ENCODE measurements at regions not wholly inside any gene's neighbourhood (a gene's known extent, or its start where the extent isn't known, plus 50 kb on each side); places are given as distances from the start of the nearest gene placed in this dataset.
"Not testable (repeated sequence)": the region's sequence is repeated elsewhere in the genome, so short reads cannot be mapped to it uniquely, and the experiment has no call there.

DNA sequence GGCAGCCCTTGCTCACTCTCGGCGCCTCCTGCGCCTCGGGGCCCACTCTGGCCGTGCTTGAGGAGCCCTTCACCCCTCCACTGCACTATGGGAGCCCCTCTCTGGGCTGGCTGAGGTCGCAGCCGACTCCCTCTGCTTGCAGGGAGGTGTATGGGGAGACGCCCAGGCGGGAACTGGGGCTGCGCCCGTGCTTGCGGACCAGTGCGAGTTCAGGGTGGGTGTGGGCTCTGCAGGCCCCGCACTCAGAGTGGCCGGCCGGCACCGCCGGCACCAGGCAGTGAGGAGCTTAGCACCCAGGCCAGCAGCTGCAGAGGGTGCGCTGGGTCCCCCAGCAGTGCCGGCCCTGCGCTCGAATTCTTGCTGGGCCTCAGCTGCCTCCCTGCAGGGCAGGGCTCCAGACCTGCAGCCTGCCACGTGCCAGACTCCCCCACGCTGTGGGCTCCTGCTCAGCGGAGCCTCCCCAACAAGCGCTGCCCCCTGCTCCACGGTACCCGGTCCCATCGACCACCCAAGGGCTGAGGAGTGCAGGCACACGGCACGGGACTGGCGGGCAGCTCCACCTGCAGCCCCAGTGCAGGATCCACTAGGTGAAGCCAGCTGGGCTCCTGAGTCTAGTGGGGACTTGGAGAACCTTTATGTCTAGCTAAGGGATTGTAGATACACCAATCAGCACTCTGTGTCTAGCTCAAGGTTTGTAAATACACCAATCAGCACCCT, 54.0 kb upstream of the WWC2 start:
- H4K8ac ChIP-seq (ENCODE audit: low read depth in 2 of 2, low read length in 2 of 2); POLR2A ChIA-PET (ENCODE audit: unreplicated experiment); H3K56ac ChIP-seq (ENCODE audit: extremely low read depth, insufficient read depth, low read length); H4K20me1 ChIP-seq (ENCODE audit: insufficient read depth, low read length); H2AK5ac ChIP-seq (ENCODE audit: low read depth, low read length); intact Hi-C loops (cut with micrococcal nuclease); H3K14ac ChIP-seq (replicated peaks; ENCODE audit: low read depth, low read length); H3K9ac ChIP-seq (ENCODE audit: low read depth, low read length); H3K4me3 ChIP-seq (ENCODE audit: insufficient read depth, low read depth, low read length); H3K9me1 ChIP-seq (ENCODE audit: insufficient read depth, low read length); BruUV-seq (replicated peaks); H3K9me3 ChIP-seq (ENCODE audit: control insufficient read depth, insufficient read depth, low read length); H3K4ac ChIP-seq (ENCODE audit: low read depth, low read length); H4K5ac ChIP-seq (ENCODE audit: low read depth, low read length); H3K36me3 ChIP-seq (ENCODE audit: control insufficient read depth, insufficient read depth, low read length); H2AK9ac ChIP-seq (replicated peaks; ENCODE audit: low read depth, low read length, poor library complexity); ATAC-seq (ENCODE audit: low read depth); H3K18ac ChIP-seq (ENCODE audit: low read depth, low read length); H3K27ac ChIP-seq (ENCODE audit: insufficient read depth, low read length); H2BK5ac ChIP-seq (ENCODE audit: low read depth, low read length, poor library complexity, severe bottlenecking); in situ Hi-C loops (cut with MboI; ENCODE audit: low sequenced_read_pairs); H2BK20ac ChIP-seq (ENCODE audit: low read depth, low read length); H2AFZ ChIP-seq (replicated peaks; ENCODE audit: low read length, poor library complexity); H2BK15ac ChIP-seq (ENCODE audit: low read depth, low read length); DNase-seq; H3K27me3 ChIP-seq (ENCODE audit: control insufficient read depth, insufficient read depth, low read length); H2BK120ac ChIP-seq (ENCODE audit: low read depth, low read length); CTCF ChIA-PET; H4K91ac ChIP-seq (ENCODE audit: insufficient read depth, low read depth, low read length); H3K23ac ChIP-seq (ENCODE audit: low read depth, low read length); H3K4me1 ChIP-seq (ENCODE audit: control insufficient read depth, insufficient read depth, low read length); H3K79me1 ChIP-seq (ENCODE audit: low read depth in 1 of 2, low read length in 2 of 2); H3K4me2 ChIP-seq (ENCODE audit: low read depth, low read length); dilution Hi-C loops (cut with HindIII; ENCODE audit: low sequenced_read_pairs, unreplicated experiment): not testable (repeated sequence)
- 96% methylated on average over 17 of the region's 32 CpGs; no CpG with 5 or more reads in 1 of the 2 experiments for WGBS, 2 experiments (ENCODE audit: extremely low coverage in 2 of 2, insufficient read length in 1 of 2)
